Skin of body (tissue), 1 donor: ENCODE measurements at regions not wholly inside any gene's neighbourhood (a gene's known extent, or its start where the extent isn't known, plus 50 kb on each side); places are given as distances from the start of the nearest gene placed in this dataset.
"Not testable (repeated sequence)": the region's sequence is repeated elsewhere in the genome, so short reads cannot be mapped to it uniquely, and the experiment has no call there.

Experiments
- DNase-seq: peaks from one replicate; lab custom pipeline; 2025; lab: John Stamatoyannopoulos, UW

DNA sequence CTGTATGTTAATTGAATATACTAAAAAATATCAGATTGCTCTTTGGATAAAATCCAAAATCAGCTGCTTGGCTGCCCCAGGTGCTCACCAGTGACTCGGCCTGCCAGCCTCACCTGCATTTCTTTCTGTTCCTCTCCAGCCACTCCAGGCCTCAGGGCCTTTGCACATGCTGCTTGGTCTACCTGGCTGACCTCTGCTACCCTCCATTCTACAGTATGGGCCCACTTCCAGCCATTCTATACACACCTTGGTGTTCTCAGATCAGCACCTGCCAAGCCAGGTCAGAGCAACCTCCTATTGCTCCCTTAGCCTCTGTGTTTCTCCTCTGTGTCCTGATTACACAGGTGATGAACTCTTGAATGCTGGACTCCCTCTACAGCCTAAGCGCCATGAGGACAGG, 106.6 kb upstream of the TWIST2 start:
- DNase-seq, result no peak

DNA sequence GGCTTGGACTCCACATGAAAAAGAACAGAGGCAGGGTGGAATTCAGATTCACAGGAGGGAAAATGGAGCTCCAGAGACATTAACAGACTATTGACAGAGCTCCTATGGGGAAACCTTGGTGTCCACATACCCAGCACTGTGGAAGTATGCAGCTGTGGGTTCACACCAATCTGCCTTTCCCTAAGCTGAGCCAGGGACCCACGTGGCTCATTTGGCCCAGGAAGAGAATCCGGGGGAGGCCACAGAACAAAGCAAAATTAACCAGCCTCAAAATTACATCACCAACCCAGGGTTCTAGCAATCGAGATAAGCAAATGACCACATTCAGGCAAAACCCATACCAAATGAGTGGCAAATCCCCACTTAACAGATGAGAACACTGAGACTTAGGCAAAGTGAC, 105.8 kb upstream of the TWIST2 start:
- no peak for DNase-seq

DNA sequence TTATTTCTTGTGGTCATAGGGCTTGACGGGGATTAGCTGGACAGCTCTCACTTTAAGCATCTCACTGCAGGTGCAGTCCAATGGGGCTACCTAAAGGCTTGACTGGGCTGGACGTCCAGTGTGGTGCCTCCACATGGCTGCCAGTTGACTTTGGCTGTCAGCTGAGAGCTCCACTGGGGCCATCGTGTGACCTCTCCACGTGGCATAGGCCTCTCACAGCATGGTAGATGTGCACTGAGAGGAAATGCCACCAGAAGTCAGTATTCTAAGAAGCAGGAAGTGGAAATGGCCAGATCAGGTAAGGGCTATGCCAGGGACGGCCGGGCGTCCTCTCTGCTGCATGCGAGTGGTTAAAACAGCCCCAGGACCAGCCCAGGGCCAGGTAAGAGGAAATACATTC, 105.2 kb upstream of the TWIST2 start:
- no peak for DNase-seq

DNA sequence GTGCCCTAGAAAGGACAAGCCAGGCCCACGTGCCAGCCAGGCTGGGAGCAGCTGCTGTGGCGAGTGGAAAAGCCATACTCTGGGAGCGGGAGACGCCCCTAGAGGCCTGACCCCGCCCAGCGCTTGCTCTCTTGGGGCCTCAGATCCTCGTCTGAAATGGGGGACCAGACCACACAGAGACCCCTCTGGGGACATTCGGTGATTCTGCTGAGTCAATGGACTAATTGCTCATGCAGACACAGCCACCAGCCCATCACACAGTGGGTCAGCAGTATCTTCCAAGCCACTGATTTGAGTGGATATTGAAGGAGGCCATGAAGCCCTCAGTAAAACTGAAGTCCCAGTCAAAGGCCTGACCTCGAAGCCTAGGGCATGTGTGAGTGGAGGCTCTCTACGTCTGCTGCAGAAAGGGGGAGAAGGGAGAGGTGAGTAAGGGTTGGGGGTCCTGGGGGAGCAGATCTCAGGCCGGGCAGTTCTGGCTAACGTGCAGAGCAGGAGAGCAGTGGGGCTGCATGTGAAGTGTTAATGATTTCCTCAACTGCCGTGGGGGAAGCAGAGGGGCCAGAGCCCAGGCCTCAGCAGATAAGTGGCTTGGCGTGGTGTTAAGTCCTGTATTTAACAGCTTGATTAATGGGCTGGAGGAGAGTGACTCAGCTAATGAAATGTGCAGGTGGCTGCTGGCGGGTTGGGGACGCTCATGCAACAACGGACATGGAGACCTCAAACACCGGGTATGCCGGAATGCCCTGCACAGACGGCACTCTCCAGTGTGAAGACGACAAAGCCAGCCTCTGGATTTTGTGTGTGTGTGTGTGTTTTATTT, 104.4 kb upstream of the TWIST2 start:
- no peak for DNase-seq

DNA sequence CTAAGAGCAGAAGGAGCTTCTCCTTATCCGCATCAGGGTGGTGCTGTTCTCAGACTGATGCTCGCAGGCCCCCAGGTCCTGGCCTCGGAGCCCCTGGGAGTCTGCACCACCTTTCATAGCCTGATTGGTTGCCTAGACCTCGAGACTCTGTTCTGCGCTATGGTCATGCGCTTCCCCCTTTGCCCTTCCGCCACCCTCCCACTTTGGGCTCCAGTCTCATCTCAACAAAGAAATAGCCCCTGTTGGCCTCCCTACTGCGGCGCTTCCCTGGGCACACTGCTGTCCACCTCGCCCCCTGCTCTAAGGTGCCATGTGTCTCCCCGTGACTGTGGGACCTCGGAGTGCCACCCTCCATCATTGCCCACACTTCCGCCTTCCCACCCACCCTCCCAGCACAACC, 102.9 kb upstream of the TWIST2 start:
- DNase-seq, result no peak

DNA sequence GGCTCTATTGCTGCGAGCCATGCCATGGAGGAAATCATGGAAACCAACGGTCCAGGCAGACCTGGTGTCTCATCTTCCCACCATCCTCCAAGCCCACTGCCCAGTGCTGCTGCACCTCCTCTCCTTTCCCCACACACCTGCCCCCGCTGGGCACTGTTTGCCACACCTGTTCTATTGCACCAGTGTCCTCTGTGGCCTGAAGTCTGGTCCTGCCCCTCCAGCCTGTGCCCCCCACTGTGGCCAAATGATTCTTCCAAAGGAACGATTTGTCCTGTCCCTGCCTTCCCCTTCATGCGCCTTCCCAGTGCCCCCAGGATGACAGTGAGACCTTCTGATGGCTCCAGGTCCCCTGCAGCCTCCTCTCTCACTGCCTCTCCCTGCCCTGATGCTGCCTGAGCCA, 101.9 kb upstream of the TWIST2 start:
- DNase-seq, result no peak

DNA sequence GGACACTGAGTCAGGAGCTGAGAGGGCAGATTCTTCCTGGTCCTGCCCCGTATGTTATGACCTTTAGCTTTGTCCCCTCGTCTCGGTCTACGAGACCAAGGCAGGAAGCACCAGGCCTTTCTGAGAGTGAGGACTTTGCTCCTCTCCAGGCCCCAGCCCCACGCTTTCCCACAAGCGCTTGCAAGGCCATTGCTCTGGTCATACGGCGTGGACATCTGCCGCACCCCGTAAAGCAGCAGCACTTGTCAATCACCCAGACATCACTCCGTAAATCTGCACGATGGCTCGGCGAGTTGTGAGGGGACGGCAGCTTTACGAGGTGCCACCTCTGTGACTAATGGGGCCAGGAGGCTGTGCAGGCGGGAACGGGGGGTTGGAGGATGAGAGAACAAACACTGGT, 100.8 kb upstream of the TWIST2 start:
- no peak for DNase-seq

DNA sequence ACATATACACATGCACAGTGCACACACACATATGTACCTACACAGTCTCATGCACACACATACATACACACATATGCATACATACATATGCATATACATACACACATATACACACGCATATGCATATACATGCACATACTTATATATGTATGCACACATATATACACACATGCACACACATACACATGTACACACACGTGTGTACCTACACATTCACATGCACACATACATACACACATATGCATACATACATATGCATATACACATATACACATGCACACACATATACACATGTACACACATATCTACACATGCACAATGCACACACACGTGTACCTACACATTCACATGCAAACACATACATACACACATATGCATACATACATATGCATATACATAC, 100.3 kb upstream of the TWIST2 start:
- DNase-seq, result no peak

DNA sequence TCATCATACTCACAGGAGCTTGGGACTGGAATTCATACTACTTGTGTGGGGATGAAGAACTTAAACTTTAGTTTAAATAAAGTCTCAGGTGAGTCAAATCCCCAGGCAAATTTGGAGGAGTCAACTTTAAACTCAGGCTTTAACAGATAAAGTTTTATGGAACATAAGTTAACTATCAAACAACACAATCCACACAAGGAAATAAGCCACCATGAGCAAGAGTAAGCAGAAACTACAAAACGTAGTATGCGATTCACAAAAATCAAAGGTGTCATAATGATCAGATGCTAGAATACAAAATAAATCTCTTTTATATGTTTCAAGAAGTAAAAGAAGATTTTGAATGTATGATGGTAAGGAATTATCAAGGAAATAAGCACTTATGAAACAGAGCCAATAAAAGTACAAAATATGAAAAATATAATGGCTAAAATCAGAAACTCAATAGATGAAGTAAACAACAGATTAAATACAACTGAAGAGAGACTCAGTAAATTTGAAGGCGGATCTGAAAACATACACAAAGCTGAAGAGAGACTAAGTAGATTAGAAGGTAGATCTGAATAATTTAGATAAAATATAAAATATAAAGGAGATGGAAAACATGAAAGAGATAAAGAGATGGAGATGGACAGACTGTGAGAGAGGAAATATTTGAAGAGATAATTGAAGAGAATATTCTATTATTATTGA, 97.5 kb upstream of the TWIST2 start:
- DNase-seq, result no peak

DNA sequence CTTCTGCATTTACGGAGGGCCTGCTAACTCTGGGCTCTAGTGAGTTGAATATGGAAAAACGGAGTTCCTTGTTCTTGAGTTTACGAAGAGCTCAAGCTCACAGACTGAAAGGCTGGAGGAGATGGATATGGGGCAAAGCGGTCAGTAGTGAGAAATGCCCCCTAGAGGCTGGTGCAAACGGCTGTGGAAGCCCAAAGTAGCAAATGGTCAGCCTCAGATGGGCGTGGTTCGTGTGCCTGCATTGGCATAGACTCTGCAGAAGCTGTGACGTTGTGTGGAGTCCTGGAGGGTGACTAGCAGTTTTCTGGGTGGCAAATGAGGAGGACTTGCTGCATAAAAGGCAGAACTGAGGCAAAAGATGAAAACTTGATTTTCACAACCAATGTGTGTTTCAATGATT, 93.6 kb upstream of the TWIST2 start:
- DNase-seq, result no peak

DNA sequence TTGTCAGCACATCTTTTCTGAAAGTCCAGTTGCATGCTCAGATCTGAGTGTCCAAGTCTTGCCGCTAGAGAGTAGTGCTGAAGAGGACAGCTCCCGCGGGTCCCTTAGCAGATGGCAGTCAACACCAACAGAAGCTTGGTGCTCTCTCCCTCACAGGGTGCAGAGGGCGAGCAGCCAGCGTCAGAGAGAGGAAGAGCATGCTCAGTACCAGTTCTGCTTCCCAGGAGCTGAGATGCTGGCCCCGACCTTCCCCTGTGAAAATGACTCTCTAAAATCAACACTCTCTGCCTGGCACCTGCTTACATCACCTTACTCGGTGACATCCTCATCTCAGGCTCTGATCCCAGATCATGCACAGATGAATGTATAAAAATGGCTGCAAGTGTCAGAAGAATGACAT, 86.0 kb upstream of the TWIST2 start:
- no peak for DNase-seq

DNA sequence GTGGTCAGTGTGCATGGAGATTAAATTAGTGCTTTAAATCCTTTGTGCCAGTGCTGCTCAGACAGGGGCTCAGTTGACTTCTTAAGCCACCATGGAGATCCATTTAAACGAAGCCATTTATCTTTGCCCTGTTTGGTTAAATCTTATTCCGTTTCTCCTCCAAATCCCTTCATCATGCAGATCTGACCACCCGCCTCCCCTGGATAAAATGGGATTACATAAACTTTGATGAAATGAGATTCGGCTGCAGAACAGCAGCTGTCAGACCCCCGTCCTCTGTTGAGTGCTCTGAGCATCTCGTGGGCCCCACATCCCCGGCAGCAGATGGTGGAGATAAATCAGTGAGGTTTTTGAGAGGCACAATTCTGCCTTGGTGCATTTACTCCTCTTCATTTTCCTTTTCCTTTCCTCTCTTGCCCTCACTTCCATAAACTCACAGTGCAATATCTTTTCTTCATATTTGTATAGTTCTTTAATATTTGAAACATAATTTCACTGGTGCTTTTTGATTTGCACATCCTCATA, 84.4 kb upstream of the TWIST2 start:
- no peak for DNase-seq

DNA sequence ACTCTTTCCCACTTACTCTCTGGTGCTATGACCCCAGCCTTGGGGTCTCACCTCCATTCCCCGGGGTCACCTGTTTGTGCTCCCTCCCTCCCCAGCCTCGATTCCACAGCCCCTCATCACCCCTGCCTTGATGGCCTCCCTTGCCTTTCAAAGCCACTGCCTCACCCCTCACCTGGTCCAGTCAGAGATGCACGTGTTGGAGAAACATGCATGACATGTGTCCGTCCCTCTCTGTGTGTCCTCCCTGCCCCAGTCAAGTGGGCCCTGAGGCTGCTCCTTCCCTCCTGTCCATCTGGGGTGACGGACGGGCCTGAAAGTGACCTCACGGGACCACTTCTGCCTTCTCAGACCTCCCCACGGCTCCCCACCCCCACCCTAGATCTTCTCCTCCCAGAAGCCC, 82.3 kb upstream of the TWIST2 start:
- DNase-seq, result no peak

DNA sequence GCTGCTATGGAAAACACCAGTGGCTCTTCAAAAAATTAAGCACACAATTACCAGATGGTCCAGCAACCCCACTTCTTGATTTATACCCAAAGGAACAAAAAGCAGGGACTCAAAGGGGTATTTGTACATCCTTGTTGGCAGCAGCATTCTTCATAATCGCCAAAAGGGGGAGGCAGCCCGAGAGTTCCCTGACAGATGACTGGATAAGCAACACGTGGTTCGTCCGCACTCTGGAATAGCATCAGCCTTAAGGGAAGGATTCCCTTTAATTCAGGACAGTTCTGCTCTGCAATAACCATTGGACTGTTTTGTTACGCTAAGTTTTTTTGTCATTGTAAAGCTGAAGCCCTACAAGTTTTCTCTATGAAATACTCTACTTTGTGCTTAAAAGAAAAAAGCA, 76.7 kb upstream of the TWIST2 start:
- no peak for DNase-seq

DNA sequence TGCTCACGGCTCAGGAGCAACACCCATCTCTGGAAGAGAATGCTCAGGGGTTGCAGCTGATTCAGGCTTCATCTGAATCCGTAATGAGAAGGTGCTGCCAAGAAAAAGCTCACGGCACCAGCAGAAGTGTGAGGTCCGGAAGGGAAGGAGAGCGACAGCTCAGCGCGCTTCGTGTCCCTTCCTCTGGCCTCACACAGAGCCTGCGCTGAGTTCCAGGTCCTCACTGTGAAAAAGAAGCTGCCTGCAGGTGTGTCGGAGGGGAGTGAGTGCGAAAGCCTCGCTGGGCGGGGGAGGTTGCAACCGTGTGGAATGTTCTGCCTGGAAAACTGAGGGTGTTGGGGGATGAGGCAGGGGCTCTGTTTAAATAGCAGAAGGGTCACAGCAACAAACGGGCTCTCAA, 76.2 kb upstream of the TWIST2 start:
- DNase-seq, result no peak

DNA sequence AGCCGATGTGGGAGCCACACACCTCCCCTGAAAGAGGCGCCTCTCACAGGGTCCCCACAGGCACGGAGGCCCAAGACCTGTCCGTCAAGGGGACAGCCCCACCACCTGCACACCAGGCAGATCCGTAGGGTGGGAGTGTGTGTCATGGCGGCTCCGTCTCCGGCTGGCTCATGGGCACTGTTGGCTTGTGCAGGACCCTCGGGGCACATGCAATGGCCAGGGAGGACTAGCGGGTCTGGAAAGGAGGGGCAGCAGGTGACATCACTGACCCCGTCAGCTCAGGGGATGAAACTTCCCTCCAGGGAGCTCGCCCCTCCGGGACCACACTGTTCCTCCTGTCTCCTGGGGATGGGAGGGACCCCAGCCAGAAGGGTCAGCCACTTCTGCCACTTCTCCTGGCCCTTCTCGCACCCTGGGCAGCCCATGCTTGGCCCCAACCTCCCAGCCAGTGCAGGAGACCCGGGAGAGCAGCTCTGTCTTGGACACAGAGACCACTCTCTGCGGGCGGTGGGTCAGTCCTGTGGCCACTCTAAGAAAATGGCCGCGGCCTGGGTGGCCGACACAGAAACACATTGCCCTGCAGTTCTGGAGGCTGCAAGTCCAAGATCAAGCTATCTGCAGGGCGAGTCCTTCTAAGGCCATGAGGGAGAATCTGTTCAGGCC, 75.1 kb upstream of the TWIST2 start:
- no peak for DNase-seq

DNA sequence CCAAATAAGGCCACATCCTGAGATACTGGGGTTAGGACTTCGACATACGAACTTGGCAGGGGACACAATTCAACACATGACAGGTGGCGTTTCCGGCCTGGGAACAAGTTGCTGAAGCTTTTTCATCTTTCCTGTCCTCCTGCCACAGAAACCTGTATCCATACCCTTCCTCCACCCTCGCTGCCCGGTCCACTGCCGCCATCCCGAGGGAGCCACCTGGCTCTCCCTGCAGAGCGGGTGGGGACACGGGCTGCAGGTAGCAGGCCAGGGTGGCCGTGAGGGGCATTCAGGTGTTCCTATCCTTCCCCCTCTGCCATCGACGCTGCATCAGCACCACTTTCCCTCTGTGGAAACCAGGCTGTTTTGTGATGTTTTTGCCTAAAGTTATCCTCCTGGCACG, 74.4 kb upstream of the TWIST2 start:
- DNase-seq, result no peak

DNA sequence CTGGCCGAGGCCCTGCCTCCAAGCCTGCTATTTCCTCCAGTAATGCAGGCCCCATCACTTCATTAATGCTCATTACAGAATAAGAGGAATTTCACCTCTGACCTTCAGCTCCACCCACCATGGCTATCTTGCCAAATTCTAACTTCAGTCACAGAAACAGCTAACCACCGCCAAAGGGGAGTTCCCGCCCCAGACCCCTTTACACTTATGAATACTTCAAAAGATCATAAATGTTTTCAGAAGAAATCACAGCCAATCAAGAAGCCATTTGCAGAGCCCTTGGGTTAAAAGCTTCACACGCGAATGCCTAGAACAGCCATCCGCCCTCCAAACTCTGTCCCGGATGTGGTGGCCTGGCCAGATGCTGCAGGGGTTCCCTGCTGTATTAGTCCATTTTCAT, 73.8 kb upstream of the TWIST2 start:
- DNase-seq, result peak; percentile 15

DNA sequence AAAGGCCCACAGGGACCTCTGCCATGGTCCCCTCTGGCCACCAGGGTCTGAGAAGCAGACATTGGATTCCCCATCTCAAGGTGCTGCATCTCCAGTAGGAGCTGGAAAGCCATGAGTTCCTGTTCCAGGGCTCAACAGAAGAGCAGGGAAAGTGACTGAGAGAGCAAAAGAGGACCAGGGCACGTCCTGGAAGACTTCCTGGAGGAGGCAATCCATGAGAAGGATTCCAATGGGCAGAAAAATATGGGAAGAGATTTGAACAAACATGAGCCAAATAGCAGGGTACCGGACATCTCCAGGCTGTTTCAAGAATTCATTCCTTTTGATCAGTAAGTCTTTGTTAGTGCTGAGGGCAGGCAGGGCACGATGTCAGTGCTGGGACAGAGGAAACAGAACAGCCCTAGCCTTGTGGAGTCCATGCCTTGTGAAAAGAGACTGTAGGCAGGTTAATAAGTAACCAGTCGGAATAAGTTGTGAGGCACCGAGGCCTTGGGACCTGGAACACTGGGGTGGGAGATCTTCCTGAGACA, 72.8 kb upstream of the TWIST2 start:
- no peak for DNase-seq

DNA sequence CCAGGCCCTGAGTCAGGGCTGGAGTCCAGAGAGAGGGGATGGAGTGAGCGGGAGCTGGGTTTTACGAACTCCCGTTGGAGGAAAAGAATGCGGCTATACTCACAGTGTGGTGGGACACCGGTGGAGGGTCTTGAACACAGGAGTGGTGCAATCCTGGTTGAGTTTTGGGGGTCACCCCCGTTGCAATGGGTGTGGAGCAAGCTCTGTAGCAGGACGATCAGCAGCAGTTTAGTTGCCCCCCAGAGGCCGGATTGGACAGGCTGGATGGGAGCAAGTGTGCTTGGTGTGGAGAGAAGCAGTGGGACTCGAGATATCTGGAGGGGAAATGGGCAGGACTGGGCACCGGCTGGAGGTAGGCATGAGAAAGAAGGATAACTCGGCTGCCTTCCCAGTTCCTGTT, 72.3 kb upstream of the TWIST2 start:
- DNase-seq, result no peak

DNA sequence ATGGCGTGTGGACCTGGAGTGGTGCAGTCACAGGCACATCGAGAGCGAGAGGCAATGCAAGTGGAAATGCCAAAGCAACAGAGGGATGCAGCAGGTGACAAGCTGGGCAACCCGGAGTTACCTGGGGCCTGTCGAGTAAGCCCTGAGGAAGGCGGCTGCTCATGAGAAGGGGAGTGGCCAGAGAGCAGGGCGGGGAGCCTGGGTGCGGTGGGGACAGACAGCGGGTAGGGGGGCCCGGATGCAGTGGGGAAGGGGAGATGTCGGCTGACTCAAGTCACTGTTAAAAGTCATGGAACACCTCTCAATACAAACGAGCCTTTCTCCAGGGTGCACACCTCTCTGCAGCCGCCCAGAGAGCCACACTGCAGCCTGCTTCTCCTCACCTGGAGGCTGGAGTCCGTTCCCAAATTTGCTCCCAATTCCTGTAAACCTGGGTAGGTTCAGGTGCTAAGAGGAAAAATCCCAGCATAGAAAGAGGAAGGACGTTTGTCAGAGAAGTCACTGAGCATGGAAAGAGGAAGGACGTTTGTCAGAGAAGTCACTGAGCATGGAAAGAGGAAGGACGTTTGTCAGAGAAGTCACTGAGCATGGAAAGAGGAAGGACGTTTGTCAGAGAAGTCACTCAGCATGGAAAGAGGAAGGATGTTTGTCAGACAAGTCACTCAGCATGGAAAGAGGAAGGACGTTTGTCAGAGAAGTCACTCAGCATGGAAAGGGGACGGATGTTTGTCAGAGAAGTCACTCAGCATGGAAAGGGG, 71.7 kb upstream of the TWIST2 start:
- DNase-seq, result no peak

DNA sequence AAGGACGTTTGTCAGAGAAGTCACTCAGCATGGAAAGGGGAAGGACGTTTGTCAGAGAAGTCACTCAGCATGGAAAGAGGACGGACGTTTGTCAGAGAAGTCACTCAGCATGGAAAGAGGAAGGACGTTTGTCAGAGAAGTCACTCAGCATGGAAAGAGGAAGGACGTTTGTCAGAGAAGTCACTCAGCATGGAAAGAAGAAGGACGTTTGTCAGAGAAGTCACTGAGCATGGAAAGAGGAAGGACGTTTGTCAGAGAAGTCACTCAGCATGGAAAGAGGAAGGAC, 71.2 kb upstream of the TWIST2 start:
- not testable (repeated sequence) for DNase-seq
